ENCODE measurements at regions not wholly inside any gene's neighbourhood (a gene's known extent, or its start where the extent isn't known, plus 50 kb on each side); places are given as distances from the start of the nearest gene placed in this dataset.

- in situ Hi-C loops (cut with HindIII; ENCODE audit: low pct_ligation_motif_present, low sequenced_read_pairs), result no loop called here
- Histone ChIP-seq H3K4me3 (ENCODE audit: low read depth, low read length) (no peak overlapping the region), H3K36me3 (replicated peaks) (no peaks in the 10 kb centered on the region), H3K27ac (no peak overlapping the region), H3K27me3 (replicated peaks) (no peaks in the 10 kb centered on the region)
- DNase-seq, result no peak
- TF ChIP-seq CTCF (IDR thresholded peaks at IDR 0.05; ENCODE audit: low read depth, low read length, missing control alignments), result no peak
Observed at GRCh38 chr14:87879389-87879788, 113.6 kb downstream of the GALC start.

DNA sequence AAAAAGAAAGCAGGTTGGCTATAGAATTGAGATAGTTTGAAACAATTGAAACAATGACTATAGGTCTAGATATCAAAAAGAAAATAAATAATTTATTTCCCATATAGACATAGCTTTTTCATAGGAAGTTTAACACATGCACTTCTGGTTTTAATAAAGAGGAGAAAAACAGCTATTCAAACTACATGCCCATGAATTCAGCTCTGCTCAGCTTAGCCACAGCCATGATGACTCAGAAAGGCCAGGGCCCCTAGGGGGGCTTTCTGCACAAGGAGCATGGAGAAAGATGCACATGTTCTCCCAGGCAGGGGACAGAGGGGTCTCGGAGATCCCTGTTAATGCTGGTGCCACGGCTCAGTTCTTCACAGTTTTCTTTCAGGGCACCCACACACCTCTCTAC lies 114.0 kb downstream of the GALC start:
- no peak for TF ChIP-seq CTCF (IDR thresholded peaks at IDR 0.05; ENCODE audit: low read depth, low read length, missing control alignments)
- H3K27ac ChIP-seq, result no peak overlapping the region
- no peak overlapping the region for H3K4me3 ChIP-seq (ENCODE audit: low read depth, low read length)
- H3K36me3 ChIP-seq (replicated peaks), result no peaks in the 10 kb centered on the region
- H3K27me3 ChIP-seq (replicated peaks), result no peaks in the 10 kb centered on the region
- in situ Hi-C loops (cut with HindIII; ENCODE audit: low pct_ligation_motif_present, low sequenced_read_pairs), result no loop called here
- DNase-seq, result no peak

- no peak overlapping the region for H3K27ac ChIP-seq
- H3K36me3 ChIP-seq (replicated peaks), result no peaks in the 10 kb centered on the region
- TF ChIP-seq CTCF (IDR thresholded peaks at IDR 0.05; ENCODE audit: low read depth, low read length, missing control alignments), result no peak
- H3K27me3 ChIP-seq (replicated peaks), result no peaks in the 10 kb centered on the region
- no peak overlapping the region for H3K4me3 ChIP-seq (ENCODE audit: low read depth, low read length)
- no peak for DNase-seq
- in situ Hi-C loops (cut with HindIII; ENCODE audit: low pct_ligation_motif_present, low sequenced_read_pairs), result no loop called here
Observed at GRCh38 chr14:87877877-87878276, 115.1 kb downstream of the GALC start.

DNA sequence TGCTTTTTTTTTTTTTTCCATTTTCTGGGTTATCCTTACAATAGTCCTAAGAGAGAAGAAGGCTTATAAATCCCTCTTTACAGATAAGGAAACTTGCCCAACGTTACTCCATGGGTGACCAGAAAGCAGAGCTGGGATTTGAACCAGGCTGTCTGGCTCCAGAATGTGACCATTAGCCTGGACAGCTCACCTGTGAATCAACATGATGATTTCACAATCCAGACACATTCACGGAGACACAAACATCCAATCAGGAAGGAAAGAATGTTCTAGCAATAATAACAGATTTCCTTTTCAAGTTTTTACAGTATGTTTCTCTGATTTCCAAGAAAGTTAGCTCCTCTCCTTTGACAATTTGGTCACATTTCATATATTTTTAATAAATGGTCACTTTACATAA lies 118.3 kb downstream of the GALC start:
- DNase-seq, result no peak
- in situ Hi-C loops (cut with HindIII; ENCODE audit: low pct_ligation_motif_present, low sequenced_read_pairs), result no loop called here
- Histone ChIP-seq H3K4me3 (ENCODE audit: low read depth, low read length) (no peak overlapping the region), H3K27me3 (replicated peaks) (no peaks in the 10 kb centered on the region), H3K36me3 (replicated peaks) (no peaks in the 10 kb centered on the region), H3K27ac (no peak overlapping the region)
- TF ChIP-seq CTCF (IDR thresholded peaks at IDR 0.05; ENCODE audit: low read depth, low read length, missing control alignments), result no peak

GRCh38 chr14:87873741-87874140 lies 119.2 kb downstream of the GALC start:
- DNase-seq, result no peak
- TF ChIP-seq CTCF (IDR thresholded peaks at IDR 0.05; ENCODE audit: low read depth, low read length, missing control alignments), result no peak

More at GRCh38 chr14:87873741-87874140, 119.2 kb downstream of the GALC start:
- no peaks in the 10 kb centered on the region for H3K27me3 ChIP-seq (replicated peaks)
- no peaks in the 10 kb centered on the region for H3K36me3 ChIP-seq (replicated peaks)
- H3K4me3 ChIP-seq (ENCODE audit: low read depth, low read length), result no peak overlapping the region
- in situ Hi-C loops (cut with HindIII; ENCODE audit: low pct_ligation_motif_present, low sequenced_read_pairs), result no loop called here
- H3K27ac ChIP-seq, result no peak overlapping the region
